HG03378 (cell line): ENCODE measurements at regions not wholly inside any gene's neighbourhood (a gene's known extent, or its start where the extent isn't known, plus 50 kb on each side); places are given as distances from the start of the nearest gene placed in this dataset.
"Not testable (repeated sequence)": the region's sequence is repeated elsewhere in the genome, so short reads cannot be mapped to it uniquely, and the experiment has no call there.

ENCODE experiments used
- ATAC-seq: cut with Tn5 transposase; IDR thresholded peaks from one replicate; pipeline ENCODE4 v1.9.1; 2021; ENCODE audit warnings: mild to moderate bottlenecking, moderate library complexity; ENCODE audit not compliant: unreplicated experiment

DNA sequence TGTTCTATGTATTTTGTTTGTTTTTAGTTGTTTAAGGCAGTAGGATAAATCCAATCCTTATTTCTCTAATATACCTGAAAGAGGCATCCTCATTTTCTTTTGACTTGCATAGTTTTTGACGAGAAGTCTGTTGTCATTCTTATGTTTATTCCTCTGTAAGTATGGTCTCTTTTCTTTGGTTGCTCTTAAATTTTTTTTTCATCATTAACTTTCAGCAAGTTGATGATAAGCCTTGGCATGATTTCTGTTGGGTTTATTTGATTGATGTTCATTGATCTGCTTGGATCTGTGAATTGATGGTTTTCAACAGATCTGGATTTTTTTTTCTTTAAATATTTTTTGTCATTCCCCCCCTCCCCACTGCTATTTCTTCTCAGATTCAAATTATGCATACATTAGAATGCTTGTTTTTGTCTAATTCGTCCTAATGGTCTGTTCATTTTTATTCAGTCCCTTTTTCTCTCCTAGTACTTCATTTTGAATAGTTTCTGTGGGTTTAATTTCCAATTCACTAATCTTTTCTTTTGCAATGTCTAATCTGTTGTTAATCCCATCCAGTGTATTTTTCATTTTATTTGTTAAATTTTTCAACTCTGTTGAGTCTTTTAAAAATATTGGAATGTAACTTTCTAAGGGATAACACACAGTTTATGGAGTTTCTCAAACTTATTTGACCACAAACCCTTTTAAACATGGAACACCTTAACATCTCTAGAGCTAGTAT lies 495.9 kb downstream of the CSNK1G3 start:
- ATAC-seq: no peak

DNA sequence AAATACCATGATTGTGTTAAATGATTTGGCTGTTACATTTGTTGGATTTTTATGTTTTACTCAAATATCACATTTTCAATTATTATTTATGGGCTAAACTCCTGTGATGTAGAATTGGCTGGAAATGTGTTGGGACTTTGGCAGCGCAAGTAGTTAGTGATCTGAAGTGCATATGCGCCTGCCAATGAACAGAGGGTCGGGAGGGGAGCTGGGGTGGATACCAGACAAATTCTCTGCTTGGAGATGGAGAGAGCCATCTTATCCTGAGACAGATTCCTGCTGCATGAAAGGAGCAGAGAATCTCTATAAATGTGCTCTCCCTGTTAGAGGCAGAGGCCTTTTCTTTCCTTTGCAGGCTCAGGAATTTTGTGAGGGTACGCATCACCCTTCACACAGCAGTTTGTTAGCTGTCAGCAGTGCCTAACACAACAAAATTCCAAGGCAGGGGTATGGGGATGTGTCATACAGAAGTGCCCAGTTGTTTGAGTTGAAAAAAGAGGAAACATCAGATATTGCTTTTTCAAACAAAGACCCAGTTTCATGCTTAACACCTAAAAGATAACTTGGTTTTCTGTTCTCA lies 489.1 kb downstream of the CSNK1G3 start:
- ATAC-seq: no peak

DNA sequence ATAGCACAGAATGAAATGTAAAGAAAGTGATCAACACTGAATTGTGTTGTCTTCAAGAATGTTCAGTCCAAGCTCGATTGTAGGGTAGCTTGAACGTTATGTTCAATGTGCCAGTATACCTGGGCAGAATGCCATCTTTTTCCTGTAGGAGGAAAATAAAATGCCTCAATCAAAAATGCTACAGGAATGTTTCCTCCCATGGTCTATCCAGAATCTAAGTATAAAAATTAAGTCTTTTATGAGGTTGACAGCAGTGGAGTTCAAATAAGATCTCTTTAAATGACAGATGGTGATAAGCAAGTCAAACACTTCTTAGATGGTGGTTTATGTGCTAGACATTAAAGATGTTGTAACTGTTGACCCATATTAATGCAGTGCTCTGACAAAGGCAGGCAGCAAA lies 488.6 kb downstream of the CSNK1G3 start:
- no peak for ATAC-seq

DNA sequence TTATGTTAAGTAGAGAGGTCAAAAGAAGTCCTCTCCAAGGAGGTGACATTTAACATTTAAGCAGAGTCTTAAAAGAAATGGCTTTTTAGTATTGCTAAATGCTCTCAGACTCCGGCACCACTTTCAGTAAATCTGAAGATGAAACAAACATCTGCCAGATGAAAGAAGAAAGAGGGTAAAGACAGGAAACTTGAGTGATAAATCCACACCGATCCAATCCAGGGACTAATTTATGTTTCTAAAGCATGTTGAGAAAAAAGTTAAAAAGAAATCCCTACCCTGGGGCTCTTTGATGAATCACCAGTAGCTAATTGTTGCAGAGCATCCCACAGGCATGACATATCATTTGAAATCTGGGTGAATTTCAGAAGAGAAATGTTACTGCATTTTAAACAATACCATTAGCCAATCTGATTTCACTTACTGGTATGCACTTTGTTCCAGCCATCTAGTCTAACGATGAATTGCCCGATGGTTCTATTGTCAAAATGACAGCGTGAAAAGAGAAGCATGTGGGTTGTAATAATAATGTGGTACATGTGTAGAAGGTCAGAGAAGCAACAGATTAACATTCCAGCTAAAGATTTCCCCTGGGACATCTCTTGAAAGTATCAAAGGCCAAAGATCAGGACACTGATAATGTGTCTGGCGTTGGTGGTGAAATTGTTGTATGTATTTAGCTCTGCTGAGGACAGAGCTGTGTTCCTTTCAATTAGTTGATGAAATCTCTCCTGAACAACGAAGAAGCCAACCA lies 485.7 kb downstream of the CSNK1G3 start:
- ATAC-seq: no peak

DNA sequence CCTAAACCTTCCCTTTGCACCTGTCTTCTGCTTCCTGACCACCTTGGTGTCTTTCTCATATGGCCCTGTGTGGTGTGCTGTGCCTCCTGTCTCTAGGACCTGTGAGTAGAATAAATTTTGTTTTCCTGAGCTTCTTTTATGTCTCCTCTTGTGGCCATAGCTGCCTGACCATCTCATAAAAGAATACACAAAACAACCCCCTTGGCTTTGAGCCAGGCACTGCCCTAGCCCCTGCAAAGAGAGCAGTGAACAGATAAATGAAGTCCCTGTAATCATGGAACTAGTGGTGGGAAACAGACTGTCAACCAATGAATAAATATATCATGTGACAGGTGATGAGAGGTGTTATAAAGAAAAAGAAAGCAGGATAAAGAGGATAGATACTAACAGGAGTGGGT lies 485.1 kb downstream of the CSNK1G3 start:
- no peak for ATAC-seq

DNA sequence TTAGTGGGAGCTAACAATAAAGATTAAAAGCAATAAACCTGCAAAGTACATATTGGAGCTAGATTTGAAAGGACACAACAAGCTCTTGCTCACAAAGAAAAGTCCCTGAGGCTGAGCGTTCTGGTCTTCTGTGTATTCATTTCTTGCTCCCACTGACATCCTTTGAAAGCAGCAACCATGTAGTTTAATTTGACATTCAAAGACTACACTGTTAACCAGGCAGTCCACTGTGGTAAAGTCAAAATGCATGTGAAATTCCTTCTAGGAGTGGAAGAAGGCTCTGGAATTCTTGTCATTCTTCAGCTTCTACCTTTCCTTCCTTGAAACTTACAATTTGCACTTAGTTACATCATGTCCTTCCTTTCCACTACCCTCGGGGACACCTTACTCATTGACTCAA lies 480.7 kb downstream of the CSNK1G3 start:
- ATAC-seq: no peak

DNA sequence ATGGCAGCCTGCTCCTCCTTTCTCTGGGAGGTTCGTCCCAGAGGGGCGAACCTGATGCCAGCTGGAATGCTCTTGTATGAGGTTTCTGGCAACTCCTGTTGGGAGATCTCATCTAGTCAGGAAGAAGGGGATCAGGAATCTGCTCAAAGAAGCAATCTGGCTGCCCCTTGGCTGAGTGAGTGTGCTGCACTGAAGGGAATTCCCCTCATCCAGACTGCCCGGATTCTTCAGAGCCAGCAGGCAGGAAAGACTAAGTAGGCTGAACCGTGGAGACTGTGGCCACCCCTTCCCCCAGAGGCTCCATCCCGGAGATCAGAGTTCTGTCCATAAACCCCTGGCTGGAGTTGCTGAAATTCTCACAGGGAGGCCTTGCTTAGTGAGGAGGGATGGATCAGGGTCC lies 476.0 kb downstream of the CSNK1G3 start:
- no peak for ATAC-seq

DNA sequence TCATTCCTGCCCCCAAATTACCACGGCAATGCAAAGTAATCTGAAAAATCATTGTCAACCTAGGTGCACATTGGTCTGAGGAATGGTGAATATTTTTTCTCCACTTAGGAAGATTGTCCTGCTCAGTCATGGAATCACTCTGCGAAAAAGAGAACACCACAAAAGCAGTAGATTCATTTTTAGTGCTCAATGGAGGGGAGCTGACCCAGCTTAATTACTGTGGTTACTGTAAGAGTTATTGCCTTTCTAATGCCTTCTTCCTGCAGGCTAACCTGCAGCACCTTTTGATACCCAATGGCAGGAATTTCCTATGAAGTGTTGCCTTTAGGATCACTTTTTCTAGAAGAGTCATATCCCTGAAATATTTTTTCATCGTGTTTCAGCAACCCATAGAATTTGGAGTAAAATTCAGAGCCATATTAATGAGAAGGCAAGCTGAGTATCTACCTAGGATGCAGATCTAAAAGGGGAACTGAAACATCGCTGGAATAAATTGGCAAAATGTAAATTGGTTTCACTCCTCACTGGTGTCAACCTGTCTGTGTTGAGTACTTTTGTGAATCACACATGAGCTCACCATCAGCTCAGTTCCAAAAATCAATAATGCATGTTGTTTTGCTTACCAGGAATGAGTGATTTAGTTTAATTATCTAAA lies 464.5 kb downstream of the CSNK1G3 start:
- peak; percentile 95 for ATAC-seq

DNA sequence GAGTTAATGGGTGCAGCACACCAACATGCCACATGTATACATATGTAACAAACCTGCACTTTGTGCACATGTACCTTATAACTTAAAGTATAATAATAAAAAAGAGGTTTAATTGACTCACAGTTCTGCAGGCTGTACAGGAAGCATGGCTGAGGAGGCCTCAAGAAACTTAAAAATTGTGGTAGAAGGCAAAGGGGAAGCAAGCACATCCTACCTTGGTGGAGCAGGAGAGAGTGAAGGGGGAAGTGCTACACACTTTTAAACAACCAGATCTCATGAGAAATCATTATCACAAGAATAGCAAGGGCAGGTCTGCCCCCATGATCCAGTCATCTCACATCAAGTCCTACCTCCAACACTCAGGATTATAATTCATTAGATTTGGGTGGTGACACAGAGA lies 463.5 kb downstream of the CSNK1G3 start:
- not testable (repeated sequence) for ATAC-seq

DNA sequence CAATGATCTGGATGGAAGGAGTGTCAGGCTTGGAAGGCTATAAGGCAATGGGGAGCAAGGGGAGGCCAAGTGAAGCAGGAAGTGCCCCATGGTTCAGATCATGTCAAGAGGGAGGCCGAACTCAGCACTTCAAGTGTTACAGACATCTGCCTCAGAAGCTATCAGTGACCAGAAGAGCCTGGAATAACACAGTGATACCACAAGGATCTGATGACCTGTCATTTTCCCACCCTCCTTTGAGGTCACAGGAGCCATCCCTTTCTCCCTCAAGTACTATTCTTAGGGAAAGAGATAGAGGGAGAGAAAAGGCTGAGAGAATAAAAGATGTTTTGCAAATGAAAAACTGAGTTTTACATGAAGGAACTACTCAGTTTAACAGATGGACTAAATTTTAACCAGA lies 454.8 kb downstream of the CSNK1G3 start:
- no peak for ATAC-seq

DNA sequence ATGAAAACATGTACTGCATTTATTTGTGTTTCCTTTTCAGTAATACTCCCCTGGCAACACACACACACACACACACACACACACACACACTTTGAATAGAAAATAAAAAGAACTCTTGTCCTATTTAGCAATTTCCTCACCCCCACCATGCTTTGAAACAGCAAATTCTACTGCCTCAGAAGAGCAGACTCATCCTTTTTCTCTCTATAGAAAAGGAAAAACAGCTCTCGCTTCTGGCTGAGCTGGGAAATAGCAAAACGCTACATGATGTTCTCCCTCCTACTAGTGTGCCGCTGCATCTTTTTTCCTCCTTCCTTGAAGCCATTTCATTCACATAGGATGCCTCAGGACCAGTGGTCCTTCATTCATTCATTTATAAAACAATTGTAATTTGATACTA lies 453.6 kb downstream of the CSNK1G3 start:
- ATAC-seq: no peak

DNA sequence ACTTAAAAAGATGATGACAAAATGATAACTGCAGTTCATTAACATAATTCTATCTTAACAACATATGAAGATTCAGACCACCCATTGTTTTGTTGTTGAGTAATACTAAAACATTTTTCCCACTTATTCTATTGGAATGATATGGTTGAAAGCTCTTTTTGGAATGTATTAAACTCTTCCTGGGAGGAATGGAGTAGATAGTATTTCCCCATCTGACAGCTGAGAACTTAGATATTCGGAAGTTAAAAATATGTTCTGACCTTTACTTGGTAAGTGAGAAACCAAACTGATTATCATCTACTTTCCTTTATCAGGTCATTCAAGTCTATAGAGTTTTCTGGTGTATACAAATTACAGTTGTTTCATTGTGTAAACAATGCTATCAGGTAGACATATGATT lies 452.9 kb downstream of the CSNK1G3 start:
- ATAC-seq: no peak

DNA sequence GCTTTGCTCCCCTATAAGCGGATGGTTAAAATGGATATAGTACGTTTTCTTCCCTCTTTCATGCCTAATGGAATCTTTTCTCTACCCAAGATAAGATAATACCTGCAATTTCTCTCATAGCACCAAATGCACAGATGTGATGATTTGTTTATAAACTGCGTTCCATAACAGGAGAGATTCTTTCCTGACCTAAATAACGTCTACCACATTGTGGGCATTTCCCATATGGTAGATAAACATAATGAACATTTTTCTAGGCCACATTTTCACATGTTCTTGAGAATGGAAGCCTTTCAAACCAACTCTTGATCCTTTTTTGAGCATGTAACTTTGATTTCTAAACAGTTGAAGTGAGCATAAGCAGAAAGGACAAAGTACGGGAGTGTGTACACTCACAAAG lies 448.5 kb downstream of the CSNK1G3 start:
- no peak for ATAC-seq

DNA sequence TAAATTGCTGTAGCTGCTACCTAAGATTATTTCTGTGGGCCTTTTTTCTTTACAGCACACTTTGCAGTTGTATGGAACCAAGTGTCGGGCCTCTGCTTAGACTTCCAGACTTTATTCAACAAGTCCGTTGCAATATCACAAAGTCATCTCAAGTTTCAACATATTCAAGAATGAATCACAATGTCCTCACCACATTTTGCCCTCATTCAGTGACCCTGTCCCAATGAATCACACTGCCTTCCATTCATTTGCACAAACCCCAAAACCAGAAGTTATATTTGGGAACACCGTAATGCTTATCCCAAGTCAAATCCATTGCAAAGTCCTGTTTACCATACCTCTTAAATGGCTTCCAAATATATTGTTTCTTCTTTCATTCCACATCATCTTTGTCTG lies 439.6 kb downstream of the CSNK1G3 start:
- no peak for ATAC-seq

DNA sequence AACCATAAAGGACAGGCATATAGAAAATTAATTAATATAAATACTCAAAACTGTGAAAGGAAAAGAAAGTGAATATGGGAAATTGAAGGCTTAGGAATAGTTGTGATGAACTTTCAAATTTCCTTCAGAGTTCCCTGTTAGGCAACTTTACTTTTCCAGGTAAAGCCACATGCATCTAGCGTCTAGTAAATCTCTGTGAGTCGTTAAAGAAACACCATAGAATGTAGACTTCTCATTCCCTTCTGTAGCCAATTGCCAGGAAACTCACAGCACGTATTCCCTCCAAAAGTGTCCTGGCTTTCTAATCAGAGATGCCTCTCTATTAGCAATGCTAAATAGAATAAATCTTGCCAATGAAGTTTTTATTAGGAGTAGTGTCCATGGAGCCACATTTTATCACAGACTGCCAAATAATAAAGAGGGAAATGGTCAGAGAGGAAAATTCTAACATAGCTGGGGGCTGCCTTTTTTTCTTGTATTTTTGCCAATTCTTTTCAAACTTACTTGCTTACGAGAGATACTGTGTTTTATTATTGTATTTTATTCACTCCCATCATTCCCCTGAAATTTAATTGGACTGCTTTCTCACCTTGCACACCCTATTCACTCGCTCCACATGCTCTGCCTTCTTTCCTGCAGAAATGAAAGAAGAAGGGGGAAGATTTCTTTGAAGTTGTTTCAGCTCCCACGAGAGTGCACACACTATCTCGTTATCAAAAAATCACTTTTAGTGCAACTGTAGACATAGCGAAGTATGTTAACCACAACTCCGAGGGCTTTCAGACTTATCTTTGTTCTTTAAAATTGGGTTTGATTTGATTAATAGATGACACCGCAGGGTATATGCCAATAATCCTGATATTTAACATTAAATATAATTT lies 439.0 kb downstream of the CSNK1G3 start:
- no peak for ATAC-seq

DNA sequence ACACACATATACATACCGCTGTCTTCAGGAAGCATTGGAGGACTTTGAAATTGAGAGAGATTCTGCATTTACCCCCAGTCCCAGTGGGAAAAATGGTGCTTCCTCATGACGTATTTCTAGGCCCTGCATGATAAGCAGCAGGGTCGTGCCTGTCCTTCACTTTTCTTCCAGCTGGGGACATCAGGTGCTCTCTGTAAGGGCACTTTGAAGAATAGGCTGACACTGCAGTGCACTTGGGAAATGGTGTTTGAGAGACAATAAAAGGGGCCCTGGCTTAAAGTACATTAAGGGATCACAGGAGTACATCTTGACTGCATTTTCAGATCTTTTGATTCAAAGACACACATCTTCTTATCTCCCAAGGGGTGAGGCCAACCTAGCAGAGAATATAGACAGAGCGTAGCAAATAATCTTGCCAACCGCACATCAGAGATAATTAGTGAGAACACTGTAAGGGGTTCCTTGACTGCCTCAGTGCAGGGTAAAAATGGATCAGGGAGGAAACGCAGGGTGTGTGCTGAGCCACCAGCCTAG lies 437.9 kb downstream of the CSNK1G3 start:
- no peak for ATAC-seq

DNA sequence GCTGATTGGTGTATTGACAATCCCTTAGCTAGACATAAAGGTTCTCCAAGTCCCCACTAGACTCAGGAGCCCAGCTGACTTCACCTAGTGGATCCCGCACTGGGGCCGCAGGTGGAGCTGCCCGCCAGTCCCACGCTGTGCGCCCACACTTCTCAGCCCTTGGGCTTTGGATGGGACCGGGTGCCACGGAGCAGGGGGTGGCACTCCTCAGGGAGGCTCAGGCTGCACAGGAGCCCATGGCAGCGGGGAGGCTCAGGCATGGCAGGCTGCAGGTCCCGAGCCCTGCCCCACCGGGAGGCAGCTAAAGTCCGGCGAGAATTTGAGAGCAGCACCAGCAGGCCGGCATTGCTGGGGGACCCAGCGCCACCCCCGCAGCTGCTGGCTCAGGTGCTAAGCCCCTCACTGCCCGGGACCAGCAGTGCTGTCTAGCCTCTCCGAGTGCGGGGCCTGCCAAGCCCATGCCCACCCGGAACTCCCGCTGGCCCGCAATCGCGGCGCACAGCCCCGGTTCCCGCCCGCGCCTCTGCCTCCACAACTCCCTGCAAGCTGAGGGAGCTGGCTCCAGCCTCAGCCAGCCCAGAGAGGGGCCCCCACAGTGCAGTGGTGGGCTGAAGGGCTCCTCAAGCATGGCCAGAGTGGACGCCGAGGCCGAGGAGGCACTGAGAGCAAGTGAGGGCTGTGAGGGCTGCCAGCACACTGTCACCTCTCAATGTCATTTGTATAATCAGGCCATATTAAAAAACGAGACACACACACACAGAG lies 437.2 kb downstream of the CSNK1G3 start:
- no peak for ATAC-seq

DNA sequence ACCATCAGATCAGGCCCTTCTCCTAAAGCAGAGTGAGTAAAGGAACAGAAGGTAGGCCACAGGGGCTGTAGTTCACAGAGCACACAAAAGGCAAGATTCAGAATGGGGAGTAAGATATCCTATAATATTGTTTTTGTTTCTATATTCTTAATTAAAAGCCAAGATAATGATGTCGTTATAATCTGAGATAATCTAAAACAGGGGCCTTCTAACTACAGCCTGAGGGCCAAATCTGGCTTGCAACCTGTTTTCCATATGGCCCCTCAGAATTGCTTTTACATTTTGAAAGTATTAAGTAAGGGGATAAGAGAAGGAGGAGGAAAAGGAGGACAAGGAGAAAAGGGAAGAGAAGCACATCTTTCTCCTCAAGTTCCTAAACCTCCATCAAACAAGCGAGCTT lies 435.8 kb downstream of the CSNK1G3 start:
- no peak for ATAC-seq

DNA sequence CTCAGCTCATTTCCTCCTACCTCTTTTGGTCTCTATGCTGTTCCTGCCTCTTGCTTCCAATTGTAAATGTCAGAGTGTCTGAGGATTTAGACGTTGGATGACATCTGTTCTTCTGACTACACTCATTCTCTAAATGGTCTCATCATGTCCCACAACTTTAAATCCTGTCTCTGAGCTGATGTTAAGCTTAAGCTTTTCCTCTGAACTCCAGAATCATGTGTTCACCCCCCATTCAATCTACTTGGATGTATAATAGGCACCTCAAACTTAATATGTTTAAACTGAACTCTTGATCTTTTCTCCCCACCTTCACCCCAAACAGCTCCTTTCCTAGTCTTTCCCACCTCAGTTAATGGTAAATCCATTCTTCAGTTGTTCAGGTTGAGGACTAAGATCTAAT lies 433.6 kb downstream of the CSNK1G3 start:
- ATAC-seq: no peak

DNA sequence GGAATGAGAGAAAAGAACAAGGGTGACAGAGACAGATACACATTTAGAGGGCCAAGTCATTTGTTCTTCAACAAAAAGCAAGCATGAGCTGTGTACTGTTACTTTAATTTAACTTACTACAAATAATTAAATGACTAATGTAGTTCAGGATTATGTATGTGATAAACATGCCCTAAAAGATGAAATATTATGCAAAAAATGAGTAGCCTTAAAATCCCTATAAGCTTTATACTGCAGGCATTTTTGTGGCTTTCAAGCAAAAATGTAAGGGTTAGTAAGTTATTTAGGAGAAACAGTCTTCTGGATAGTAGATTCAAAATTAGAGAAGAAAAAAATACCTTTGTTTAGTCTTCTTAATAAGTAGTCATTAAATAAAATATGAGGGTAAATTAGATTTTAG lies 431.2 kb downstream of the CSNK1G3 start:
- no peak for ATAC-seq
